Endothelial cell of umbilical vein (primary cell): ENCODE measurements at regions not wholly inside any gene's neighbourhood (a gene's known extent, or its start where the extent isn't known, plus 50 kb on each side); places are given as distances from the start of the nearest gene placed in this dataset.

Source experiments
- BruUV-seq: library from RNA; stranded (reverse); fragments of 400-500 nt; replicated peaks from 2 replicates; lab custom pipeline; 2021; lab: Mats Ljungman, UMichigan
- CTCF ChIA-PET: fragments of 300-600, 350-600 bp; sonication (Branson Sonifier 250); formaldehyde crosslinking; loops from one replicate; lab custom pipeline; 2021; ENCODE audit warnings: antibody characterized with exemption, inconsistent platforms; lab: Charles Lee
- POLR2A ChIA-PET: fragments of 300-600, 350-600 bp; sonication (Branson Sonifier 250); formaldehyde crosslinking; loops from one replicate; lab custom pipeline; 2021; ENCODE audit warnings: antibody characterized with exemption, inconsistent platforms; lab: Charles Lee
- DNase-seq: peaks from one replicate; pipeline ENCODE4 v3.0.0-alpha.2; 2011; ENCODE audit warnings: low read depth, low spot score
- FAIRE-seq: peaks from 2 replicates; lab custom pipeline; 2011; peaks lifted over from hg19 to GRCh38; lab: Jason Lieb, UNC
- H2AFZ ChIP-seq: 2 replicates; pipeline ENCODE4 v1.6.0; 2012; ENCODE audit warnings: low read depth, low read length, control low read depth, inconsistent platforms
- H3K27ac ChIP-seq: 2 replicates; pipeline ENCODE4 v1.5.1; 2011; ENCODE audit warnings: low read depth, mild to moderate bottlenecking, control low read depth, low read length, moderate library complexity; ENCODE audit not compliant: insufficient read depth
- H3K27me3 ChIP-seq, 2 experiments: 2 replicates each; pipeline versions ENCODE4 v1.6.0 to v1.6.1; 2011; ENCODE audit warnings: low read length in 2 of 2, mixed read lengths in 1 of 2; ENCODE audit not compliant: control insufficient read depth in 2 of 2, insufficient read depth in 2 of 2
- H3K36me3 ChIP-seq, 2 experiments: 2 replicates in 1 of 2; 3 replicates in 1 of 2; pipeline ENCODE4 v1.5.1; 2011; ENCODE audit warnings: low read length in 2 of 2, mild to moderate bottlenecking in 1 of 2, moderate library complexity in 1 of 2; ENCODE audit not compliant: control insufficient read depth in 2 of 2, insufficient read depth in 2 of 2; ENCODE audit errors: extremely low read depth in 1 of 2
- H3K4me1 ChIP-seq: 3 replicates; pipeline ENCODE4 v1.5.1; 2011; ENCODE audit warnings: mild to moderate bottlenecking, low read length; ENCODE audit not compliant: control insufficient read depth, insufficient read depth; ENCODE audit errors: extremely low read depth
- H3K4me2 ChIP-seq: 2 replicates; pipeline ENCODE4 v1.6.1; 2011; ENCODE audit warnings: low read length, control low read depth, mixed read lengths; ENCODE audit not compliant: insufficient read depth
- H3K4me3 ChIP-seq, 3 experiments: fragments of 200-600 bp in 1 of 3; sonication (generic), shearing (Covaris generic) in 1 of 3; replicated peaks in 1 of 3; 2 replicates each; pipeline ENCODE4 v1.5.1; 2011 to 2016; ENCODE audit warnings: control low read depth in 3 of 3, low read length in 3 of 3, mild to moderate bottlenecking in 2 of 3, inconsistent platforms in 1 of 3, low read depth in 1 of 3, moderate library complexity in 1 of 3; ENCODE audit not compliant: insufficient read depth in 1 of 3
- H3K79me2 ChIP-seq: 2 replicates; pipeline ENCODE4 v1.6.0; 2012; ENCODE audit warnings: low read length, inconsistent platforms; ENCODE audit not compliant: control insufficient read depth, insufficient read depth
- H3K9ac ChIP-seq: replicated peaks from 2 replicates; pipeline ENCODE3; 2011; ENCODE audit warnings: low read length, control low read depth; ENCODE audit not compliant: insufficient read depth; ENCODE audit errors: extremely low read depth
- H3K9me1 ChIP-seq: replicated peaks from 3 replicates; pipeline ENCODE4 v1.6.0; 2011; ENCODE audit warnings: mild to moderate bottlenecking, low read length; ENCODE audit not compliant: control insufficient read depth, insufficient read depth; ENCODE audit errors: extremely low read depth
- H3K9me3 ChIP-seq: replicated peaks from 2 replicates; pipeline ENCODE4 v1.5.1; 2012; ENCODE audit warnings: low read length, inconsistent platforms; ENCODE audit not compliant: control insufficient read depth, insufficient read depth
- H4K20me1 ChIP-seq: replicated peaks from 2 replicates; pipeline ENCODE3; 2011; ENCODE audit warnings: mild to moderate bottlenecking, low read length; ENCODE audit not compliant: control insufficient read depth, insufficient read depth; ENCODE audit errors: extremely low read depth
- CTCF ChIP-seq, 2 donors: IDR thresholded peaks; 1 replicate in 1 of 2; 2 replicates in 1 of 2; pipeline ENCODE4 v1.5.1; 2011; ENCODE audit warnings: low read length in 2 of 2, mild to moderate bottlenecking in 2 of 2, moderate library complexity in 2 of 2, control low read depth in 1 of 2, inconsistent platforms in 1 of 2, low read depth in 1 of 2; ENCODE audit not compliant: insufficient read depth in 1 of 2; ENCODE audit errors: extremely low read depth in 1 of 2
- EZH2 ChIP-seq: IDR thresholded peaks from 2 replicates; pipeline ENCODE4 v1.6.1; 2012; ENCODE audit warnings: borderline replicate concordance, low read depth, mild to moderate bottlenecking, moderate library complexity, low read length, inconsistent platforms; ENCODE audit not compliant: severe bottlenecking
- FOS ChIP-seq: IDR thresholded peaks from 2 replicates; pipeline ENCODE4 v1.6.1; 2011; ENCODE audit warnings: mild to moderate bottlenecking, low read length, moderate library complexity, borderline replicate concordance; ENCODE audit not compliant: insufficient read depth
- JUN ChIP-seq: IDR thresholded peaks from 2 replicates; pipeline ENCODE4 v1.6.1; 2011; ENCODE audit warnings: borderline replicate concordance, low read depth; ENCODE audit not compliant: insufficient read length, insufficient read depth
- MAX ChIP-seq: IDR thresholded peaks from 2 replicates; pipeline ENCODE4 v1.6.1; 2011; ENCODE audit not compliant: insufficient read depth, insufficient read length
- MYC ChIP-seq: IDR thresholded peaks from one replicate; pipeline ENCODE4 v1.6.1; 2011; ENCODE audit warnings: mild to moderate bottlenecking, low read depth, low read length
- POLR2A ChIP-seq: IDR thresholded peaks from 2 replicates; pipeline ENCODE4 v1.6.1; 2012; ENCODE audit warnings: low read depth, mild to moderate bottlenecking, control low read depth, low read length
- POLR2AphosphoS5 ChIP-seq: IDR thresholded peaks from 2 replicates; pipeline ENCODE4 v1.6.1; 2012; ENCODE audit warnings: low read depth, mild to moderate bottlenecking, control low read depth, low read length, moderate library complexity; ENCODE audit not compliant: insufficient read depth
- dilution Hi-C: fragments of 300-500 bp; cut with MboI; formaldehyde crosslinking; loops from one replicate; pipeline ENCODE4 v1.15.0; 2019; ENCODE audit warnings: low sequenced_read_pairs; ENCODE audit not compliant: extremely low pct_ligation_motif_present
- intact Hi-C: fragments of 100-400 bp; cut with micrococcal nuclease; formaldehyde crosslinking; loops from one replicate; pipeline ENCODE4 v1.10.0; 2022

- intact Hi-C loops (no loop called here), dilution Hi-C loops (no loop called here)
- TF ChIP-seq POLR2AphosphoS5 (no peak), MAX (no peak), EZH2 (no peak), JUN (no peak), POLR2A (no peak), CTCF (IDR thresholded peaks at IDR 0.05; ENCODE audit: extremely low read depth in 1 of 2, insufficient read depth in 1 of 2, low read depth in 1 of 2, low read length in 2 of 2) (no peak), MYC (no peak), FOS (no peak)
- no peaks in the 10 kb centered on the region for H4K20me1 ChIP-seq
- H3K9ac ChIP-seq = no peak overlapping the region
- no peak for DNase-seq
- CTCF ChIA-PET = interaction anchor here (1.5 kb wide), 1 partner anchor 11 kb away, joined by 3 read pairs; no protein-coding TSS in a partner anchor
- H3K27ac ChIP-seq = no peak overlapping the region
- H3K79me2 ChIP-seq = no peaks in the 10 kb centered on the region
- BruUV-seq = no TSS peak
- no peaks in the 10 kb centered on the region for H3K36me3 ChIP-seq
- POLR2A ChIA-PET = no interaction called here
- H3K4me2 ChIP-seq = no peak overlapping the region
- H3K4me3 ChIP-seq = no peak overlapping the region
- no peaks in the 10 kb centered on the region for H3K9me1 ChIP-seq
- H3K4me1 ChIP-seq = no peaks in the 10 kb centered on the region
- no peak for FAIRE-seq
- no peak overlapping the region for H2AFZ ChIP-seq
- H3K9me3 ChIP-seq = peaks cover 2% of the 10 kb centered on the region
- no peaks in the 10 kb centered on the region for H3K27me3 ChIP-seq
Observed at GRCh38 chr4:163666332-163666873, 171.9 kb downstream of the TMA16 start.
